ENCODE measurements at regions not wholly inside any gene's neighbourhood (a gene's known extent, or its start where the extent isn't known, plus 50 kb on each side); places are given as distances from the start of the nearest gene placed in this dataset.

DNA sequence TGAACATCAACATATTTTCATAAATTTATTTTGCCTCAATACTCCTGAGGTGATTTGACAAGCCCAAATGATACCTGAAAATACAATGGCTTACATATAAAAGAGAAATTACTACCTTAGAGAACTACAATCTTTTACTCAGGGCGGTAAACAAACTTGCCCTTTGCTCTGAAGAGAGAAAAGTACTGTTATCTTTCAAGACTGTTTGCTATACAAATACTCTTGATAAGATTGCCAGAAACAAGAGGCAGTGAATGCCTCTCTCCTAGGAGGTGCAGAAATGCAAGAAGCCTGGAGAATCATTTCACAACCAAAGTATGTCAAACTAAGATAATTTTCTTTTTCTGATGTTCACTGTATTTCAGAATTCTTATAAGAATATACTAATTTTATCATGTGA, 160.3 kb downstream of the ALX1 start:
- H3K4me3 Mint-ChIP-seq, result no peak overlapping the region
- no peaks in the 10 kb centered on the region for H3K36me3 Mint-ChIP-seq (ENCODE audit: low read depth)
- no peaks in the 10 kb centered on the region for H3K9me3 Mint-ChIP-seq (ENCODE audit: low read depth)
- DNase-seq, result no peak
- H3K27me3 Mint-ChIP-seq, result no peaks in the 10 kb centered on the region
- H3K27ac Mint-ChIP-seq, result no peak overlapping the region
- CTCF ChIA-PET, result no interaction called here
- no peak for ATAC-seq
- POLR2A ChIA-PET, result no interaction called here
- no peaks in the 10 kb centered on the region for H3K4me1 Mint-ChIP-seq
- intact Hi-C loops (cut with DNase I, micrococcal nuclease), result loop anchor here in 1 of 2 experiments (10.0 kb wide), 1 partner anchor 565 kb away; no protein-coding TSS in a partner anchor

DNA sequence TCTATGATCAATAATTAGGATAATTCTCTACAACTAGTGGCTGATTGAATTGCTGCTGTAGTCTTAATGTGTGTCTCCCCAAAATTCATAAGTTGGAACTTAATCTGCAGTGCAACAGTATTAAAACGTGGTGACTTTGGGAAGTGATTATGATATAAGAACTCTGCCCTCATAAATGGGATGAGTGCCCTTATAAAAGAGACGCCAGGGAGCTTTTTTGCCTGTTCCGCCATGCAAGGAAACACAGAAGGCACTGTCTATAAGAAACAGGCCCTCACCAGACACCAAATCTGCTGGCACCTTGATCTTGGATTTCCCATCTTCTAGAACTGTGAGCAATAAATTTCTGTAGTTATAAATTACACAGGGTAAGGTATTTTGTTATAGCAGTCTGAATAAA, 161.0 kb downstream of the ALX1 start:
- ATAC-seq (no peak), DNase-seq (no peak)
- Mint-ChIP-seq H3K4me1 (no peaks in the 10 kb centered on the region), H3K9me3 (ENCODE audit: low read depth) (no peaks in the 10 kb centered on the region), H3K4me3 (no peak overlapping the region), H3K27me3 (no peaks in the 10 kb centered on the region), H3K36me3 (ENCODE audit: low read depth) (no peaks in the 10 kb centered on the region), H3K27ac (no peak overlapping the region)
- intact Hi-C loops (cut with DNase I, micrococcal nuclease), result loop anchor here in 1 of 2 experiments (10.0 kb wide), 1 partner anchor 566 kb away; no protein-coding TSS in a partner anchor
- CTCF ChIA-PET, result no interaction called here
- POLR2A ChIA-PET, result no interaction called here

DNA sequence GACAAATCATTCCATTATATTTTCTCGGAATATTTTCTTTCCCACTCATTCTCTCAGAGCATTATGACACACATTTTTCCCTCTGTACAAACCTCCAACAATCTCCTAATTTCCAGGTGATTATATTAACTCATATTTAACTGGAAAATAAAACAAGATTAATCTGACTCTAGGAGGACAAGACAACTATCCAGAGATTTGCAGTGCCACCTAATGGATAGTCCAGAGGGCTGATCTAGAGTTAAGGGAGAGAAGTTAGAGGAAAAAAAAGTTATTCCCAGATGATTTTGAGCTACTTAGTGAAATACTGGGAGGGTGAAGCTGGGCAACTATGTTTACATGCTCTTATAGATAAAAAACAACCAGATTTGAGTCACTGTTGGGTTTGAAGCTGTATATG, 161.7 kb downstream of the ALX1 start:
- ChIA-PET POLR2A (no interaction called here), CTCF (no interaction called here)
- no peaks in the 10 kb centered on the region for H3K27me3 Mint-ChIP-seq
- no peaks in the 10 kb centered on the region for H3K36me3 Mint-ChIP-seq (ENCODE audit: low read depth)
- DNase-seq (no peak), ATAC-seq (no peak)
- no peak overlapping the region for H3K27ac Mint-ChIP-seq
- intact Hi-C loops (cut with DNase I, micrococcal nuclease), result loop anchor here in 1 of 2 experiments (10.0 kb wide), 1 partner anchor 567 kb away; no protein-coding TSS in a partner anchor
- H3K9me3 Mint-ChIP-seq (ENCODE audit: low read depth), result no peaks in the 10 kb centered on the region
- H3K4me3 Mint-ChIP-seq, result no peak overlapping the region
- no peaks in the 10 kb centered on the region for H3K4me1 Mint-ChIP-seq

GRCh38 chr12:85445060-85445938, 165.3 kb downstream of the ALX1 start:
- ATAC-seq, result no peak
- ChIA-PET CTCF (no interaction called here), POLR2A (no interaction called here)
- intact Hi-C loops (cut with DNase I, micrococcal nuclease), result loop anchor here in 1 of 2 experiments (10.0 kb wide), 1 partner anchor 570 kb away; no protein-coding TSS in a partner anchor
- no peak for DNase-seq
- H3K9me3 Mint-ChIP-seq (ENCODE audit: low read depth), result no peaks in the 10 kb centered on the region
- no peak overlapping the region for H3K4me3 Mint-ChIP-seq
- no peaks in the 10 kb centered on the region for H3K36me3 Mint-ChIP-seq (ENCODE audit: low read depth)
- H3K27ac Mint-ChIP-seq, result no peak overlapping the region
- no peaks in the 10 kb centered on the region for H3K27me3 Mint-ChIP-seq
- no peaks in the 10 kb centered on the region for H3K4me1 Mint-ChIP-seq

DNA sequence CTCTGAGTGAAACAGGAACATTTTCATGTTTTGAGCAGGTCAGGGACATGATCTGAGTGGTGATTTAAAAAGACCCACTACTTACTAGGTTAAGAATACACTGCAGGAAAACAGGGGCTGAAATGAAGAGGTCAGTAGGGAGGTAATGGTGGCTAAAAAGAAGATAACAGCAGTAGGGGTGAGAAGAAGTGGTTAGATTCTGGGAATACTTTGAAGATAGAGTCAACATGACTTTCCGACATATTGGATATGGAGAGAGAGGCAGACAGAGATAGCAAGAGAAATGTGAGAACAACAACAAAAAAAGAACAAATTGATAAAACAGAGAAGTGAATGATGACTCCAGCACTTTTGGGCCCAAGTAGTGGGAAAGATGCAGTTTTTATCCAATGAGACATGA, 168.0 kb downstream of the ALX1 start:
- Mint-ChIP-seq H3K36me3 (ENCODE audit: low read depth) (no peaks in the 10 kb centered on the region), H3K27ac (no peak overlapping the region), H3K4me1 (no peaks in the 10 kb centered on the region), H3K27me3 (no peaks in the 10 kb centered on the region), H3K9me3 (ENCODE audit: low read depth) (no peaks in the 10 kb centered on the region), H3K4me3 (no peak overlapping the region)
- intact Hi-C loops (cut with DNase I, micrococcal nuclease), result loop anchor here (2.0 to 10.0 kb wide), 3 partner anchors 371 to 573 kb away; no protein-coding TSS in a partner anchor
- ChIA-PET CTCF (no interaction called here), POLR2A (no interaction called here)
- no peak for DNase-seq
- ATAC-seq, result no peak

DNA sequence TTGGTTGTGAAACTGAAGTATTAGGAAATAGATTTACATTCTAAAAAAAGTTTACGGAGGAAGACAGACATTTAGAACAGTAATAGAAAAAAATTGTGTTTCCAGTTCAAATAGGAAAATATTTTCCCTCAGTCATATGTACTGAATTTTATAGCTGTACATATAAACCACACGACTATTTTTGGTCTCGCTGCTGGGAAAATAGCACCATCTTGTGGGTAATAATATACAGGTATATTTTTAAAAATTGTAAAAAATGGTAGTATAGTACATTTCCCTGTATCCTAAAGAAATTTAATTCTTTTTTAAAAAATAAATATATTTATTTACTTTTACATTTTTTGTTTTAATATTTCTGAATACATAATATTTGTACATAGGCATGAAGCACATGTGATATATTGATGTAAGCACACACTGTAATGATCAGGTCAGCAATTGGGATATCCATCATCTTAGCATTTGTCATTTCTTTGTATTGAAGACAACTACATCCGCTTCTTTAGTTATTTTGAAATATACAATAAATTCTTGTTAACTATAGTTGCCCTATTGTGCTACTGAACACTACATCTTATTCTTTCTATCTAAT, 168.6 kb downstream of the ALX1 start:
- Mint-ChIP-seq H3K27ac (no peak overlapping the region), H3K36me3 (ENCODE audit: low read depth) (no peaks in the 10 kb centered on the region), H3K4me3 (no peak overlapping the region), H3K4me1 (no peaks in the 10 kb centered on the region), H3K27me3 (no peaks in the 10 kb centered on the region), H3K9me3 (ENCODE audit: low read depth) (no peaks in the 10 kb centered on the region)
- no peak for ATAC-seq
- ChIA-PET CTCF (no interaction called here), POLR2A (no interaction called here)
- no peak for DNase-seq
- intact Hi-C loops (cut with DNase I, micrococcal nuclease), result loop anchor here (2.0 to 10.0 kb wide), 3 partner anchors 372 to 574 kb away; no protein-coding TSS in a partner anchor

GRCh38 chr12:85457016-85457415, 177.0 kb downstream of the ALX1 start:
- Mint-ChIP-seq H3K9me3 (ENCODE audit: low read depth) (no peaks in the 10 kb centered on the region), H3K4me1 (no peaks in the 10 kb centered on the region), H3K4me3 (no peak overlapping the region), H3K27me3 (no peaks in the 10 kb centered on the region), H3K36me3 (ENCODE audit: low read depth) (no peaks in the 10 kb centered on the region), H3K27ac (no peak overlapping the region)
- ChIA-PET POLR2A (no interaction called here), CTCF (no interaction called here)
- ATAC-seq, result no peak
- intact Hi-C loops (cut with DNase I, micrococcal nuclease), result loop anchor here in 1 of 2 experiments (10.0 kb wide), 1 partner anchor 328 kb away; no protein-coding TSS in a partner anchor
- DNase-seq, result no peak

GRCh38 chr12:85461127-85461526, 181.1 kb downstream of the ALX1 start:
- DNase-seq, result no peak
- no peak for ATAC-seq
- Mint-ChIP-seq H3K4me1 (no peaks in the 10 kb centered on the region), H3K4me3 (no peak overlapping the region), H3K9me3 (ENCODE audit: low read depth) (no peaks in the 10 kb centered on the region), H3K27ac (no peak overlapping the region), H3K27me3 (peaks cover 3% of the 10 kb centered on the region), H3K36me3 (ENCODE audit: low read depth) (no peaks in the 10 kb centered on the region)
- intact Hi-C loops (cut with DNase I, micrococcal nuclease), result no loop called here
- CTCF ChIA-PET, result no interaction called here
- POLR2A ChIA-PET, result no interaction called here

DNA sequence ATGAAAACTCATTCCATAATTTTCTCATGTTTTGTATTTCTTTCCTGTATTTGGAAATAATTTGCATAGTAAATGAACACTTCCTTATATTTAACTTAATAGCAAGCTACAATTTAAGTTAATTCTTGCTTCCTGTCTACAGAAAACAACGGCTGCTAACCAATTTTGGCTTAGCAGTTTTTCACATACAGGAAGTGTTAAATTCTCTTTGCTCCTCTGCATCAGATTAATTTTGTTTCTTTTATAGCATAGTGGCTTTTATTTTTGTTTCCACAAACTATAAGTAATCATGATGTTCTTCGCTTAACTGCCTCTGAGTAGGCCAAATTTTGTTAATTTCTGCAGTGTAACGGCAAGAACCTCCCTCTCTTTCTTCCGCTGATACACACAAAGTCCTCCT, 182.9 kb downstream of the ALX1 start:
- H3K27ac Mint-ChIP-seq, result no peak overlapping the region
- peaks cover 3% of the 10 kb centered on the region for H3K27me3 Mint-ChIP-seq
- intact Hi-C loops (cut with DNase I, micrococcal nuclease), result no loop called here
- DNase-seq (no peak), ATAC-seq (no peak)
- no peaks in the 10 kb centered on the region for H3K36me3 Mint-ChIP-seq (ENCODE audit: low read depth)
- no peak overlapping the region for H3K4me3 Mint-ChIP-seq
- POLR2A ChIA-PET, result no interaction called here
- H3K9me3 Mint-ChIP-seq (ENCODE audit: low read depth), result no peaks in the 10 kb centered on the region
- CTCF ChIA-PET, result no interaction called here
- no peaks in the 10 kb centered on the region for H3K4me1 Mint-ChIP-seq

DNA sequence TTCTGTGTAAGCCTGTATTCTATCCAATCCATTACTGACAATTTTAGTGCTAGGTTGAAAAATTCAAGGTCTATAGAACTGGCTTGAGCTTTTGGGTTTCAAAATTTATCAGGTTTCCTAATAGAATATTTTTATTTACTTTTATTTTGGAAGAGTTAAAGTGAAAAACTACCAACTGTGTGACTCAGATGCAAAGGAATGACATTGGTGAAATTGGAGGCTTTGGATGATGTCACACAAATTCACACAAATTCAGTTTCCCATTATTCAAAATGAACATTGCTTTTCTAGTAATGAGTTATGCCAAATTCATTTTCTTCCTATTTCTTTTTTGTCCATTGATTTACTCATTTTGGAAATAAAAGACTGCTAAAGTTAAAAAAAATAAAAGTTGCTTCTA, 186.9 kb downstream of the ALX1 start:
- DNase-seq (no peak), ATAC-seq (no peak)
- Mint-ChIP-seq H3K36me3 (ENCODE audit: low read depth) (no peaks in the 10 kb centered on the region), H3K4me1 (peaks cover 14% of the 10 kb centered on the region), H3K4me3 (no peak overlapping the region), H3K9me3 (ENCODE audit: low read depth) (peaks cover 2% of the 10 kb centered on the region), H3K27me3 (peaks cover 6% of the 10 kb centered on the region), H3K27ac (no peak overlapping the region)
- POLR2A ChIA-PET, result no interaction called here
- CTCF ChIA-PET, result interaction anchor here (0.8 to 1.1 kb wide), 3 partner anchors 9 to 400 kb away, joined by 3 read pairs; no protein-coding TSS in a partner anchor
- intact Hi-C loops (cut with DNase I, micrococcal nuclease), result no loop called here

DNA sequence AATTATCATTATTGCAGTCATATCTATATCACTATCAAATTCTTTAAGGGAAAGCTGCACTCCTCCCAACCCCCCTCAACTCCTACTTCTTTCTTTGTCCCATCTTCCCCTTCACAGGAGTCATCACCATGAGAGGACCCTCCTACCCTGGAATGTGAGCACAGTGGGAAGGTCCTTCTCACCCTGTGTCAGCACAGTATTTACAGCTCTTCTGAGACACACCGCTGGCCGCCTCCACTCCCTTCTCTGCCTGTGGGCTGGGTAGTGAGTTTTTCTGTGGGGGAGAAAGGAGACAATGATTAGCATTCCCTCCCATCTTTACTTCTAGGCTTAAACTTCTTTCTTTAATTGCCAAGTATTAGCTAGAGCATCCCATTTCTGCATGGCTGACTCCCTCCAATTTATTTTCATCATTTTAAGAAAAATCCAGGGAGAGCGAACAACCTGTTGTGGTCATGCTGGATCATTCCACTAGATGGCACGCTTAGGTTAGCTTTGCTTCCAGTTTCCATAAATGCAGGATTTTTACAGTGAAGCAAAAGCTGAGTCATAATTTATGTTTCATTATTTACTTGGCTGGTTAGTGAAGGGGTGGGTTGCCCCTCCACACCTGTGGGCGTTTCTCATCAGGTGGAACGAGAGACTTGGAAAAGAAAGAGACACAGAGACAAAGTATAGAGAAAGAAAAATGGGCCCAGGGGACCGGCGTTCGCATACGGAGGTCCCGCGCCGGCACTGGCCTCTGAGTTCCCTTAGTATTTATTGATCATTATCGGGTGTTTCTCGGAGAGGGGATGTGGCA, 188.5 kb downstream of the ALX1 start:
- ATAC-seq (peak; percentile 80), DNase-seq (peak; percentile 61)
- peak overlapping the region; percentile 49 for H3K27ac Mint-ChIP-seq
- ChIA-PET CTCF (interaction anchor here (0.7 to 1.9 kb wide), 9 partner anchors 34 to 452 kb away, joined by 3 to 10 read pairs (median 4); no protein-coding TSS in a partner anchor), POLR2A (no interaction called here)
- H3K9me3 Mint-ChIP-seq (ENCODE audit: low read depth), result peaks cover 2% of the 10 kb centered on the region
- H3K4me1 Mint-ChIP-seq, result peaks cover 14% of the 10 kb centered on the region
- intact Hi-C loops (cut with DNase I, micrococcal nuclease), result loop anchor here (1.0 to 2.0 kb wide), 5 partner anchors 107 to 452 kb away; no protein-coding TSS in a partner anchor
- H3K27me3 Mint-ChIP-seq, result peaks cover 6% of the 10 kb centered on the region
- H3K4me3 Mint-ChIP-seq, result peak overlapping the region; percentile 56
- H3K36me3 Mint-ChIP-seq (ENCODE audit: low read depth), result no peaks in the 10 kb centered on the region

All from activated CD4-positive, alpha-beta T cell treated with anti-CD3 and anti-CD28 coated beads for 36 hours (primary cell).